Rectal smooth muscle tissue (tissue), 1 donor: ENCODE measurements at regions not wholly inside any gene's neighbourhood (a gene's known extent, or its start where the extent isn't known, plus 50 kb on each side); places are given as distances from the start of the nearest gene placed in this dataset.

ENCODE experiments used
- H3K27ac ChIP-seq: one replicate; pipeline ENCODE4 v1.7.0; 2013; ENCODE audit warnings: low read depth, low read length, inconsistent platforms
- H3K27me3 ChIP-seq: one replicate; pipeline ENCODE4 v1.7.0; 2013; ENCODE audit warnings: low read length; ENCODE audit not compliant: control insufficient read depth, insufficient read depth
- H3K36me3 ChIP-seq: one replicate; pipeline ENCODE4 v1.7.0; 2013; ENCODE audit warnings: low read length; ENCODE audit not compliant: control insufficient read depth, insufficient read depth
- H3K4me1 ChIP-seq: one replicate; pipeline ENCODE4 v1.7.0; 2013; ENCODE audit warnings: low read length; ENCODE audit not compliant: control insufficient read depth, insufficient read depth
- H3K4me3 ChIP-seq: one replicate; pipeline ENCODE4 v1.7.0; 2013; ENCODE audit warnings: low read length
- H3K9ac ChIP-seq: one replicate; pipeline ENCODE4 v1.7.0; 2013; ENCODE audit warnings: low read length

- no peak overlapping the region for H3K27ac ChIP-seq
- no peaks in the 10 kb centered on the region for H3K36me3 ChIP-seq
- H3K4me3 ChIP-seq = no peak overlapping the region
- H3K9ac ChIP-seq = no peak overlapping the region
- no peaks in the 10 kb centered on the region for H3K27me3 ChIP-seq
- no peaks in the 10 kb centered on the region for H3K4me1 ChIP-seq
Measured at GRCh38 chr12:78473561-78473960, 391.0 kb upstream of the SYT1 start.

- no peak overlapping the region for H3K27ac ChIP-seq
- no peaks in the 10 kb centered on the region for H3K36me3 ChIP-seq
- no peaks in the 10 kb centered on the region for H3K27me3 ChIP-seq
- no peak overlapping the region for H3K9ac ChIP-seq
- H3K4me1 ChIP-seq = no peaks in the 10 kb centered on the region
- no peak overlapping the region for H3K4me3 ChIP-seq
Measured at GRCh38 chr12:78483767-78484315, 380.7 kb upstream of the SYT1 start.

- no peaks in the 10 kb centered on the region for H3K4me1 ChIP-seq
- H3K4me3 ChIP-seq = no peak overlapping the region
- H3K36me3 ChIP-seq = no peaks in the 10 kb centered on the region
- H3K27ac ChIP-seq = no peak overlapping the region
- no peaks in the 10 kb centered on the region for H3K27me3 ChIP-seq
- H3K9ac ChIP-seq = no peak overlapping the region
Measured at GRCh38 chr12:78489990-78490389, 374.6 kb upstream of the SYT1 start.

- no peaks in the 10 kb centered on the region for H3K36me3 ChIP-seq
- no peak overlapping the region for H3K4me3 ChIP-seq
- H3K27me3 ChIP-seq = no peaks in the 10 kb centered on the region
- no peaks in the 10 kb centered on the region for H3K4me1 ChIP-seq
- H3K27ac ChIP-seq = no peak overlapping the region
- no peak overlapping the region for H3K9ac ChIP-seq
Measured at GRCh38 chr12:78490861-78491260, 373.7 kb upstream of the SYT1 start.

GRCh38 chr12:78494911-78495310 is 369.7 kb upstream of the SYT1 start:
- H3K4me1 ChIP-seq = no peaks in the 10 kb centered on the region
- H3K36me3 ChIP-seq = no peaks in the 10 kb centered on the region
- no peak overlapping the region for H3K27ac ChIP-seq
- H3K4me3 ChIP-seq = no peak overlapping the region
- no peak overlapping the region for H3K9ac ChIP-seq
- H3K27me3 ChIP-seq = no peaks in the 10 kb centered on the region

GRCh38 chr12:78501825-78502224 is 362.7 kb upstream of the SYT1 start:
- Histone ChIP-seq H3K9ac (no peak overlapping the region), H3K4me3 (no peak overlapping the region)

GRCh38 chr12:78519422-78519821 is 345.2 kb upstream of the SYT1 start:
- Histone ChIP-seq H3K36me3 (no peaks in the 10 kb centered on the region), H3K9ac (no peak overlapping the region), H3K27me3 (no peaks in the 10 kb centered on the region), H3K4me1 (no peaks in the 10 kb centered on the region), H3K27ac (no peak overlapping the region), H3K4me3 (no peak overlapping the region)

More at GRCh38 chr12:78501825-78502224, 362.7 kb upstream of the SYT1 start:
- Histone ChIP-seq H3K27ac (no peak overlapping the region), H3K27me3 (no peaks in the 10 kb centered on the region), H3K36me3 (no peaks in the 10 kb centered on the region), H3K4me1 (no peaks in the 10 kb centered on the region)

- no peaks in the 10 kb centered on the region for H3K27me3 ChIP-seq
- no peak overlapping the region for H3K9ac ChIP-seq
- no peak overlapping the region for H3K27ac ChIP-seq
- H3K4me1 ChIP-seq = no peaks in the 10 kb centered on the region
- no peak overlapping the region for H3K4me3 ChIP-seq
- no peaks in the 10 kb centered on the region for H3K36me3 ChIP-seq
Measured at GRCh38 chr12:78530100-78530765, 334.3 kb upstream of the SYT1 start.

- Histone ChIP-seq H3K4me3 (no peak overlapping the region), H3K9ac (no peak overlapping the region), H3K27ac (no peak overlapping the region), H3K4me1 (no peaks in the 10 kb centered on the region), H3K36me3 (no peaks in the 10 kb centered on the region), H3K27me3 (no peaks in the 10 kb centered on the region)
Measured at GRCh38 chr12:78531831-78532458, 332.6 kb upstream of the SYT1 start.

GRCh38 chr12:78534311-78534710 is 330.3 kb upstream of the SYT1 start:
- H3K4me3 ChIP-seq = no peak overlapping the region
- H3K9ac ChIP-seq = no peak overlapping the region

GRCh38 chr12:78540606-78541336 is 323.8 kb upstream of the SYT1 start:
- H3K4me1 ChIP-seq = no peaks in the 10 kb centered on the region
- H3K9ac ChIP-seq = no peak overlapping the region
- H3K27me3 ChIP-seq = no peaks in the 10 kb centered on the region
- H3K36me3 ChIP-seq = no peaks in the 10 kb centered on the region
- no peak overlapping the region for H3K27ac ChIP-seq
- no peak overlapping the region for H3K4me3 ChIP-seq

More at GRCh38 chr12:78534311-78534710, 330.3 kb upstream of the SYT1 start:
- H3K36me3 ChIP-seq = no peaks in the 10 kb centered on the region
- no peak overlapping the region for H3K27ac ChIP-seq
- no peaks in the 10 kb centered on the region for H3K4me1 ChIP-seq
- H3K27me3 ChIP-seq = no peaks in the 10 kb centered on the region

- Histone ChIP-seq H3K27me3 (no peaks in the 10 kb centered on the region), H3K4me3 (no peak overlapping the region), H3K36me3 (no peaks in the 10 kb centered on the region), H3K9ac (no peak overlapping the region), H3K4me1 (no peaks in the 10 kb centered on the region), H3K27ac (no peak overlapping the region)
Measured at GRCh38 chr12:78550831-78551230, 313.7 kb upstream of the SYT1 start.
